Uterus (tissue), 3 donors: ENCODE measurements at regions not wholly inside any gene's neighbourhood (a gene's known extent, or its start where the extent isn't known, plus 50 kb on each side); places are given as distances from the start of the nearest gene placed in this dataset.

Experiments
- DNase-seq, 2 donors: peaks; one replicate each; pipeline ENCODE4 v3.0.0-alpha.2; 2019 to 2020
- H3K27ac ChIP-seq, 2 donors: fragments of 200-600 bp; sonication (generic); 1 replicate in 1 of 2; 2 replicates in 1 of 2; pipeline ENCODE4 v1.5.1; 2016 to 2018
- H3K27me3 ChIP-seq, 2 donors: fragments of 200-600 bp; sonication (generic); one replicate each; pipeline ENCODE4 v1.5.1; 2018 to 2019; ENCODE audit warnings: control low read depth in 1 of 2
- H3K36me3 ChIP-seq, 2 donors: fragments of 200-600 bp; sonication (generic); one replicate each; pipeline ENCODE4 v1.5.1; 2019; ENCODE audit warnings: control low read depth in 1 of 2
- H3K4me1 ChIP-seq, 2 donors: fragments of 200-600 bp; sonication (generic); one replicate each; pipeline ENCODE4 v1.5.1; 2018 to 2019; ENCODE audit warnings: control low read depth in 1 of 2
- H3K4me3 ChIP-seq, 2 donors: fragments of 200-600 bp; sonication (generic); 1 replicate in 1 of 2; 2 replicates in 1 of 2; pipeline ENCODE4 v1.5.1; 2018 to 2019; ENCODE audit warnings: mild to moderate bottlenecking in 1 of 2
- H3K9me3 ChIP-seq, 2 donors: fragments of 200-600 bp; sonication (generic); one replicate each; pipeline ENCODE4 v1.5.1; 2019; ENCODE audit warnings: control low read depth in 1 of 2
- CTCF ChIP-seq, 4 experiments: fragments of 200-600 bp in 2 of 4; fragments of 450-650 bp in 2 of 4; sonication (generic) in 2 of 4; IDR thresholded peaks; one replicate each; pipeline ENCODE4 v1.5.1; 2016 to 2019; ENCODE audit warnings: antibody characterized with exemption in 4 of 4, mild to moderate bottlenecking in 2 of 4, moderate library complexity in 1 of 4
- POLR2A ChIP-seq, 2 donors: fragments of 450-650 bp; IDR thresholded peaks; one replicate each; pipeline ENCODE4 v1.6.1; 2016; ENCODE audit warnings: antibody characterized with exemption in 2 of 2, mild to moderate bottlenecking in 1 of 2, moderate library complexity in 1 of 2
- intact Hi-C: fragments of 100-400 bp; cut with DNase I; formaldehyde crosslinking; loops from one replicate; pipeline ENCODE4 v1.15.1; 2023; ENCODE audit warnings: low total_unique reads
- donor health status: DM: yes; HTN: yes; CAD: no.

- Histone ChIP-seq H3K4me3 (no peak overlapping the region), H3K4me1 (no peaks in the 10 kb centered on the region), H3K36me3 (no peaks in the 10 kb centered on the region), H3K27me3 (no peaks in the 10 kb centered on the region), H3K9me3 (no peaks in the 10 kb centered on the region), H3K27ac (no peak overlapping the region)
- intact Hi-C loops, result no loop called here
- TF ChIP-seq POLR2A (IDR thresholded peaks at IDR 0.05) (no peak), CTCF (IDR thresholded peaks at IDR 0.05) (no peak)
- no peak for DNase-seq
Observed at GRCh38 chr2:120562218-120563005, 173.3 kb upstream of the GLI2 start.

DNA sequence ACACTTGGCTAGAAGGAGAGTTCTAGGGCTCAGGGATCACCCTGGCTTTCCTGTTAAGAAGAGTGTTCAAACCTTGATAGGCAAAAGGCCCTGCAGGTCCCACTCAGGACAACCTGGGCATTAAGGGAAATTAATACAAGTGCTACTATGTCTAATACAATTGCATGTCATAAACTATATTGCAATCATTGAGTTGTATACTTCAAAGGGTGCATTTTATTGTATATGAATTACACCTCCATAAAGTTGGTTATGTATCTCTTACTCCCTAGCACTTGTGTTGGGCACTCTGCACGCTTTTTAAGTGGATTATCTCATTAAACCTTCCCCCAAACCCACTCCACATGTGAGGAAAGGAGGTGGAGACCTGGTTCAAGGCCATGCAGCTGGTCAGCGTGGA is 172.1 kb upstream of the GLI2 start:
- TF ChIP-seq POLR2A (IDR thresholded peaks at IDR 0.05), result no peak
- TF ChIP-seq CTCF (IDR thresholded peaks at IDR 0.05), result no peak
- Histone ChIP-seq H3K9me3 (no peaks in the 10 kb centered on the region), H3K4me1 (no peaks in the 10 kb centered on the region), H3K36me3 (no peaks in the 10 kb centered on the region), H3K4me3 (no peak overlapping the region), H3K27me3 (no peaks in the 10 kb centered on the region), H3K27ac (no peak overlapping the region)
- intact Hi-C loops, result no loop called here
- DNase-seq, result no peak

DNA sequence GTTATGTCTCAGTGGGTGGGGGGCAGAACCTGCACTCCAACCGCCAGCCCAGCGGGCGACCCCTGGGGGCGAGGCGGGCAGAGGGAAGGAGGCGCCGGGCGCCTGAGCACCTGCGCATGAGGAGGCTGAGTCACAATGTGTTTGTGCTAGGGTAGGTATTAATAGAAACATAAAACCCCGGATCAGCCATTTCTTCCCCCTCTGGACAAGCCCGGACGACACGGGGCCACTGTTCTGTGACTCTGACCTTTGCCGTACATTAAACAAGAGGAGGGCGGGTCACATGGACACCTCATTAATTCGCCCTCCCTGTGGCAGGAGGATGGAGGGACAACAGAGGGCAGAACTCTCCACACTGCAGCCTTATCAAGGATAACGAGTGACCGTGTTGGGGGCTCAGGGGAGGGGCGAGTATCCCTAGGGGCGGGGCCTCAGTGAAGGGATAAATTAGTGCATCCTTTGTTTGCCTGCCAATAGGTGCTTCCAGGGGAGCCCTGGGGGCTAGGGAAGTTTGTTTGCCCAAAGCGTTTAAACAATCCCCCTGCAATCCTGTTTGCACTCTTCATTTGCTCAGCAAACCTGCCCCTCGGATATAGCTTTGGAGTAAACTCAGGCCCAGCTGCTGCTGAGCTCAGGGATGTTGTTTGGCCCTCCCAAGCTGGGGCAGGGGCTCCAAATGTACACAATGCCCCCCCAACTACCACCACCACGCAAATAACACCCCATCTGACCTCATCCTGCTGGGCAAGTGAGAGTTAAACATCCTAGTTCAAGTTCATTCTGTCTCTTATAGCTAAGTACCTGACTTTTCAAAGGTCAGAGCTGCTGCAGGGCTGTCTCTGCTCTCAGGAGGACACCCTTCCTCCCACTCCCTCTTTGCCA is 171.2 kb upstream of the GLI2 start:
- TF ChIP-seq CTCF (IDR thresholded peaks at IDR 0.05), result no peak
- H3K36me3 ChIP-seq, result no peaks in the 10 kb centered on the region
- no peaks in the 10 kb centered on the region for H3K9me3 ChIP-seq
- H3K27ac ChIP-seq, result no peak overlapping the region
- no peak for DNase-seq
- intact Hi-C loops, result no loop called here
- H3K27me3 ChIP-seq, result no peaks in the 10 kb centered on the region
- H3K4me3 ChIP-seq, result no peak overlapping the region
- H3K4me1 ChIP-seq, result no peaks in the 10 kb centered on the region

GRCh38 chr2:120565095-120565460 is 170.6 kb upstream of the GLI2 start:
- Histone ChIP-seq H3K9me3 (no peaks in the 10 kb centered on the region), H3K27ac (no peak overlapping the region), H3K4me1 (no peaks in the 10 kb centered on the region), H3K4me3 (no peak overlapping the region), H3K36me3 (no peaks in the 10 kb centered on the region), H3K27me3 (no peaks in the 10 kb centered on the region)
- TF ChIP-seq POLR2A (IDR thresholded peaks at IDR 0.05), result no peak
- no peak for TF ChIP-seq CTCF (IDR thresholded peaks at IDR 0.05)
- no peak for DNase-seq
- intact Hi-C loops, result no loop called here

GRCh38 chr2:120565929-120566328 is 169.7 kb upstream of the GLI2 start:
- DNase-seq, result no peak
- no peaks in the 10 kb centered on the region for H3K36me3 ChIP-seq
- no peaks in the 10 kb centered on the region for H3K9me3 ChIP-seq
- TF ChIP-seq POLR2A (IDR thresholded peaks at IDR 0.05) (no peak), CTCF (IDR thresholded peaks at IDR 0.05) (no peak)
- intact Hi-C loops, result no loop called here
- no peak overlapping the region for H3K27ac ChIP-seq
- H3K27me3 ChIP-seq, result no peaks in the 10 kb centered on the region
- no peaks in the 10 kb centered on the region for H3K4me1 ChIP-seq
- H3K4me3 ChIP-seq, result no peak overlapping the region
